A673 (cell line): ENCODE measurements at regions not wholly inside any gene's neighbourhood (a gene's known extent, or its start where the extent isn't known, plus 50 kb on each side); places are given as distances from the start of the nearest gene placed in this dataset.

ENCODE experiments used
- BruUV-seq: library from RNA; stranded (reverse); fragments of 400-500 nt; replicated peaks from 2 replicates; lab custom pipeline; 2021; lab: Mats Ljungman, UMichigan
- CTCF ChIA-PET: fragments of 300-600 bp; sonication (Branson Sonifier 250); formaldehyde crosslinking; loops from one replicate; lab custom pipeline; 2022; ENCODE audit warnings: antibody characterized with exemption; lab: Charles Lee
- POLR2A ChIA-PET: fragments of 300-600 bp; sonication (Branson Sonifier 250); formaldehyde crosslinking; loops from one replicate; lab custom pipeline; 2022; ENCODE audit warnings: antibody characterized with exemption; ENCODE audit not compliant: low non-redundant PET; lab: Charles Lee
- DNase-seq: peaks from one replicate; pipeline ENCODE4 v3.0.0-alpha.2; 2015; ENCODE audit warnings: low spot score
- H3K27ac ChIP-seq: fragments of 200-600 bp; sonication (generic); 2 replicates; pipeline ENCODE4 v1.5.1; 2016; ENCODE audit warnings: mixed run types, low read depth, mild to moderate bottlenecking, mixed read lengths, antibody characterized with exemption, low read length; ENCODE audit not compliant: poor library complexity, severe bottlenecking
- H3K27me3 ChIP-seq: fragments of 200-600 bp; sonication (generic); replicated peaks from 2 replicates; pipeline ENCODE4 v1.6.1; 2017; ENCODE audit warnings: mixed run types, low read depth, mild to moderate bottlenecking, mixed read lengths, antibody characterized with exemption, low read length; ENCODE audit not compliant: insufficient read depth, poor library complexity
- H3K36me3 ChIP-seq: fragments of 200-600 bp; sonication (generic); 2 replicates; pipeline ENCODE4 v1.6.1; 2016; ENCODE audit warnings: mixed run types, mild to moderate bottlenecking, mixed read lengths, antibody characterized with exemption, low read length; ENCODE audit not compliant: insufficient read depth, poor library complexity, severe bottlenecking
- H3K4me1 ChIP-seq: fragments of 200-600 bp; sonication (generic); 2 replicates; pipeline ENCODE4 v1.6.1; 2017; ENCODE audit warnings: mixed run types, mild to moderate bottlenecking, mixed read lengths, antibody characterized with exemption, low read length; ENCODE audit not compliant: insufficient read depth, poor library complexity, severe bottlenecking
- H3K4me3 ChIP-seq: fragments of 200-600 bp; sonication (generic); 2 replicates; pipeline ENCODE4 v1.5.1; 2016; ENCODE audit warnings: low read depth, mixed run types, mild to moderate bottlenecking, mixed read lengths, low read length; ENCODE audit not compliant: poor library complexity, severe bottlenecking
- H3K9me3 ChIP-seq: fragments of 200-600 bp; sonication (generic); 2 replicates; pipeline ENCODE4 v1.6.1; 2016; ENCODE audit warnings: mixed run types, low read depth, mild to moderate bottlenecking, mixed read lengths, antibody characterized with exemption, low read length; ENCODE audit not compliant: poor library complexity, severe bottlenecking
- CTCF ChIP-seq: fragments of 300-800, 200-600 bp; sonication (generic); conservative IDR thresholded peaks from 2 replicates; pipeline ENCODE4 v1.5.1; 2017; ENCODE audit warnings: low read depth, mild to moderate bottlenecking, antibody characterized with exemption, low read length, moderate library complexity, mixed read lengths
- EZH2 ChIP-seq: fragments of 200-600 bp; sonication (generic); IDR thresholded peaks from 2 replicates; pipeline ENCODE4 v1.6.1; 2017; ENCODE audit warnings: borderline replicate concordance, low read depth, mild to moderate bottlenecking, mixed read lengths, antibody characterized with exemption, low read length; ENCODE audit not compliant: poor library complexity, severe bottlenecking
- intact Hi-C: fragments of 100-400 bp; cut with micrococcal nuclease; formaldehyde crosslinking; loops from one replicate; pipeline ENCODE4 v1.10.0; 2022; ENCODE audit not compliant: unreplicated experiment

- TF ChIP-seq CTCF (no peak), EZH2 (no peak)
- intact Hi-C loops, result no loop called here
- no peaks in the 10 kb centered on the region for H3K4me1 ChIP-seq
- BruUV-seq, result no TSS peak
- ChIA-PET POLR2A (no interaction called here), CTCF (no interaction called here)
- no peaks in the 10 kb centered on the region for H3K9me3 ChIP-seq
- no peaks in the 10 kb centered on the region for H3K36me3 ChIP-seq
- H3K27ac ChIP-seq, result no peak overlapping the region
- H3K4me3 ChIP-seq, result no peak overlapping the region
- no peaks in the 10 kb centered on the region for H3K27me3 ChIP-seq
- no peak for DNase-seq
These were observed 162.0 kb downstream of the CDC5L start for GRCh38 chr6:44549516-44549915.

GRCh38 chr6:44554194-44554593, 166.7 kb downstream of the CDC5L start:
- no peak for TF ChIP-seq EZH2
- no peak for TF ChIP-seq CTCF
- Histone ChIP-seq H3K4me1 (no peaks in the 10 kb centered on the region), H3K4me3 (no peak overlapping the region), H3K36me3 (no peaks in the 10 kb centered on the region), H3K27me3 (no peaks in the 10 kb centered on the region), H3K27ac (no peak overlapping the region), H3K9me3 (no peaks in the 10 kb centered on the region)
- no peak for DNase-seq
- ChIA-PET POLR2A (no interaction called here), CTCF (no interaction called here)
- BruUV-seq, result no TSS peak
- intact Hi-C loops, result no loop called here

GRCh38 chr6:44554861-44555260, 167.4 kb downstream of the CDC5L start:
- intact Hi-C loops, result no loop called here
- no peak overlapping the region for H3K27ac ChIP-seq
- DNase-seq, result no peak
- H3K36me3 ChIP-seq, result no peaks in the 10 kb centered on the region
- no peaks in the 10 kb centered on the region for H3K27me3 ChIP-seq
- H3K9me3 ChIP-seq, result no peaks in the 10 kb centered on the region
- POLR2A ChIA-PET, result interaction anchor here (0.5 kb wide), 1 partner anchor 1441 kb away, joined by 4 read pairs; no protein-coding TSS in a partner anchor
- TF ChIP-seq CTCF (no peak), EZH2 (no peak)
- CTCF ChIA-PET, result no interaction called here
- no peak overlapping the region for H3K4me3 ChIP-seq
- no peaks in the 10 kb centered on the region for H3K4me1 ChIP-seq
- BruUV-seq, result no TSS peak
